ENCODE measurements at regions not wholly inside any gene's neighbourhood (a gene's known extent, or its start where the extent isn't known, plus 50 kb on each side); places are given as distances from the start of the nearest gene placed in this dataset.

DNA sequence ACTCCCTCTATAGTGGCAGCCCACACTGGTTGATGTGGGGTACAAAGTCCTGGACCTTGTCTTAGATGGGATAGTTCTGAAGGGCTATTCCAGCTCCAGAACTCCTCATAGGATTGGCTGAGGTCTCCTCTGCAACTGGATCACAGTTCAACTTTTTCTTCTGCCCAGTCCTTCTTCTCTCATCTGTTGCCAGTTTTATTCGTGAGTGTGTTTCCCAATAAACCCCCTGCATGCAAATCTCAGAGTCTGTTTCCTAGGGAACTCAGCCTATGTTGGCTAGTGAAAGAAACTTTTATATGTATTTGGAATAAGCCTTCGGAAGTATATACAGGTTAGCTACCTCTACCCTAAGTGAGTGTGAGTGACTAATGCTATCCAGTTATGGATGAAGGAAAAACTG is 823.4 kb downstream of the SLC4A3 start:
- DNase-seq (ENCODE audit: extremely low read depth in 1 of 2, low read depth in 1 of 2): no peak

DNA sequence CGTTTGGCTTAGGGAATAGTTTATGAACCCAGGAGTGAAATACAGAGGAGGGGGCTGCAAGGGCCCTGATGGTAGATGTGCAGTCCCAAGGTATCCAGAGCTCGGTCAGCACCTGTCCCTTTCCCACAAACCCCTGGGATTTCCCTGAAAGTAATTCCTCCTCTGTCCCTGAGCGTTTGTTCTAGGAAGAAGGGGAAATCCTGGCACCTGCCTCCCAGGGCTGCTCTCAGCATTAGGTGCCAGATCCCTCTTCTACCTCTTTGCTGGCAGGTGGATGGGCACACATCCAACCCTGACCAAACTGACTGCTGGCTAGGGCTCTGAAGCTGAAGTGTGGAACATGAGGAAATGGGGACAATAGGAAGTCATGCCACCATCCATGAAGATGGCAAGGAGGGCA is 824.0 kb downstream of the SLC4A3 start:
- DNase-seq (ENCODE audit: extremely low read depth in 1 of 2, low read depth in 1 of 2): no peak

DNA sequence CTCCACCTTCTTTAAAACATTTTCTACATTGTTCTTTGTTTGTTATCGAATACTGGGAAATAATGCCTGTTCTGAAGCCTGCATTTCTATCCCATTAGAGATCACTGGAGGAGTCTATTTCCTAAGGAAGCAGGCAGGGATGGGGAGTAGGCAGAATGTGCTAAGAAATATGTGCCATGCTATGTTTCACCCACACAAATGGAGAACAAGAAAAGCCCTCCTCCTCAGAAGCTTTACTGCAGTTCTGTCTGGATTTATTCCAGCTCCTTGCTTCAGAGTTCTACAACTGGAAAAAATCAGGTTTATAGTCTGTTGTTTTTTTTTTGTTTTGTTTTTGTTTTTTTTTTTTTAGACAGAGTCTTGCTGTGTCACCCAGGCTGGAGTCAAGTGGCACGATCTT is 825.1 kb downstream of the SLC4A3 start:
- DNase-seq (ENCODE audit: extremely low read depth in 1 of 2, low read depth in 1 of 2): no peak

DNA sequence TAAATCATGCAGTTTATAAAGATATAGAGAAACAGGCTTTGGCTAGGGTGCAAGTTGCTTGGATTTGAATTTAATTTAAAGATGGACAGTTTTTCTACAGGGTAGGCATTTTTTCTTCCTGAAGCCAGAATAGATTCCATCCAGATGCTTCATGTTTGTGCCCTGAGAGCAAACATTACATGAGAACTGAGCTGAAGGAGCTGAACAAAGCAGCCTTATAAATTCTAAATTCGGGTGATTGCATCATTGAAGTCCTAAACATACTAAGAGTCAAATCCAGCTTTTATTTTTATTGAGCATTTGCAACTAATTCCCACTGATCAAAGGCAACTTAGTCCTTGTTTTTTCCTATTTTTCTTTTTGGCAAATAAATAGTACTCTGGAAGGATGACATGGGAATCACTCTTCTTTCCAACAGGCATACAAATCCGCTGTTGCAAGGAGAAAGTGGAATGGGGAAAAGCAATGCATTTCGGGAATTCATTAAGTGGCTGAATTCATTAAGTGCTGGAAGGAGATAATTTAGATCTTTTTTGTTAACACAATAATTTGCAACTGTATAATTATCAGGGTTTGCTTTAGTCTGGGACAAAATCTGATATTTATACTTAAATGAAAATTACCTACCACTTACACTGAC is 828.0 kb downstream of the SLC4A3 start:
- no peak for DNase-seq (ENCODE audit: extremely low read depth in 1 of 2, low read depth in 1 of 2)

DNA sequence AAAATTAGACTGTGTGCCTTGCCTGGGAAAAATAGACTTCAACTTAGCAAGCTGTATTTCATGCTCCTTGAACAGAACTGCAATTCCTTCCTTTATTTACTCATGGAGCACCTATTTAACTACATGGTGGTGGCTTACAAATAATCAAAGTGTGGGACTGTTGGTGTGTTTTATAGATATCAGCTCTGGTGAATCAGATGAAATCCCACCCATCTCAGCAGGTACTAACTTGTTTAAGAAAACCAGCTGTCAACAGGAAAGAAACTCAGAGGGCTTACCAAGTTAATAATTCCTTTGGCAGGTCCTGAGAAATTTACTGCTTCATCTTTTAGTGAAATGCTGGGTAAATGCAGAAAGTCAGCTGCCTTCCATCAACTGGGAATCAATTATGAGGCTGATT is 830.6 kb downstream of the SLC4A3 start:
- DNase-seq (ENCODE audit: extremely low read depth in 1 of 2, low read depth in 1 of 2): no peak

DNA sequence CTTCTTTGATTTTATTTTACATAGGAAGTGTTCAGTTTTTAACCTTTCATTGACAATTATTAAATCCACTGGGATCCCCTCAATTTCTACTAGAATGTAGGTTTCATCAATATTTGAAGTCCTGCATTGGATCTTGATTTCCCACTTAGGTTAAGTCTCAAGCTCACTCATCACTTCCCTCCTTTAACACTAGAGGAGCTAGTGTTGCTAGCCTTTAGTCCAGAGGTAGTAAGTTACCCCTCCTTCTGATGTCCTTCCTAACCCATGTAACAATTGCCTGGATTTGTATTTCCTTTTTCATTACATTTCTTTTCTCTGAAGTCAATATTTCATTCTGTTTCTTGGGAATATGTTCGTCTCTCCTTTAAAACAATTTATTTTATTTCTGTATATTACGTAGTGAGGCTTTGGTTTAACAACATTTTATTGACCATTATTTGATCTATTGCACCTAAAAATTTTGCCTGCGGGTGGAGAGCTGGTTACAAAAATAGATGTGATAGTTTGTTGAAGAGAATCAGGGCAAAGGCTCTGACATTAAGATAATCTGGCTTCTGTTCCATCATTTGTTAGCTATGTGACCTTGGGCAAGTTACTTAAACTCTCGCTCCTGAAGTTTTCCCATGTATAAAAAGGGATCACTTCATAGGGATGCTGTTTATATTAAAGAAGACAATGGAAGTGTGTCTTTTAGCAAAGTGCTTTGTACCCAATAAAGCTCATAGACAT is 833.0 kb downstream of the SLC4A3 start:
- DNase-seq (ENCODE audit: extremely low read depth in 1 of 2, low read depth in 1 of 2): no peak

DNA sequence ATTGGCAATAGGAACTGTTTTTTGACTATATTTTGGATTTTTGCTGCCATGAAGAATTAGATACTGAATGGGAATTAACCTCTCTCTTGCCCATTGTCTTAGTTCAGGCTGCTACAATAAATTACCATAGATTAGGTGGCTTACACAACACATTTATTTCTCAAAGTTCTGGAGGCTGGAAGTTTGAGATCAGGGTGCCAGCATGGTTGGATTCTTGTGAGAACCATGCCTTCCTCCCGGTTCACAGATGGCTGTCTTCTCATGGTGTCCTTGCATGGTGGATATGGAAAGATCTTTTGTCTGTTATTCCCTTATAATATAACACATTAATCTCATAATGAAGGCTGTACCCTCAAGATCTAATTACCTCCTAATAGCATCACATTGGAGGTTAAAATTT is 836.4 kb downstream of the SLC4A3 start:
- DNase-seq (ENCODE audit: extremely low read depth in 1 of 2, low read depth in 1 of 2): no peak

DNA sequence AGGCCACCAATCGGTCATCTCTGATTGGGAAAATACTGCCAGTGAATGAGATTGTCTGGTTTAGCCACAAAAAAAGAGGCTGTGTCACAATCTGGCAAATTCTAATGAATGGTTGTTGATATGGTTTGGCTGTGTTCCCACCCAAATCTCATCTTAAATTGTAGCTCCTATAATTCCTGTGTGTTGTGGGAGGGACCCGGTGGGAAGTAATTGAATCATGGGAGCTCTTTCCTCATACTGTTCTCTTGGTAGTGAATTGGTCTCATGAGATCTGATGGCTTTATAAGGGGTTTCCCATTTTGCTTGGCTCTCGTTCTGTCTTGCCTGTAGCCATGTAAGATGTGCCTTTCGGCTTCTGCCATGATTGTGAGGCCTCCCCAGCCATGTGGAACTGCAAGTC is 838.3 kb downstream of the SLC4A3 start:
- DNase-seq (ENCODE audit: extremely low read depth in 1 of 2, low read depth in 1 of 2): no peak

DNA sequence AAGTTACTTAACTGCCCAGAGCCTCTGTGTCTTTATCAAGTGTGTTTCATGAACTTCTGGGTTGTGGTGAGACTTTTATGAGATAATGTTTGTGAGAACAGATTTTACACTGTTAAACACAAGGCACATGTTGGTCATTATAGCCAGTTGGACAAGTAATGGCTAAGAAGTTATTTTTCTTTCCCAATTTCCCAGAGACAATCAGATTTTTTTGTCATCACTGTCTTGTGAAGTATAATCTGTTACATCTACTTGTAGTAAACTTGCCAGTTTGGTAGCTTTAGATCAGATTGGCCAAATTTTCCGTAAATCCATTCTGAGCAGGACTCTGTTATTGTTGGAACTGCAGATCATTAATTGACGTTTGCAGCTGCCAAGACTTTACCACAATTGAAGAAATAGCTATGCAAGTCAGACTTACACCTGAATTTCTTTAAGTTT is 838.8 kb downstream of the SLC4A3 start:
- no peak for DNase-seq (ENCODE audit: extremely low read depth in 1 of 2, low read depth in 1 of 2)

DNA sequence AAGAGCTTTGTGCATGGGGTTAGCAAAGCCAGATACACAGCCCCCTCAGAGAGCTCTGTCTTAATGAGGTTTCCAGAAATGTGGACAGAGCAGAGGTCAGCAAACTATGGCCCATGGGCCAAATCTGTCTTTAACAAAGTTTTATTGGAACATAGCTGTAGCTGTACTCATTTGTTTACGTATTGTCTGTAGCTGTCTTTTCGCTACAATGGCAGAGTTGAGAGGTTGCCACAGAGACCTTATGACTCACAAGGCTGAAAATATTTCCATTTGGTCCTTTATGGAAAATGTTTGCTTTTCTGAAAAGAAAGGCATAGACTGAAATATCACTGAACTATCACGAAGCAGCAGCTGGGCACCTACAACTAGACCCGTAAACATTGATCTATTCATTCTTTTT is 841.8 kb downstream of the SLC4A3 start:
- DNase-seq (ENCODE audit: extremely low read depth in 1 of 2, low read depth in 1 of 2): no peak

DNA sequence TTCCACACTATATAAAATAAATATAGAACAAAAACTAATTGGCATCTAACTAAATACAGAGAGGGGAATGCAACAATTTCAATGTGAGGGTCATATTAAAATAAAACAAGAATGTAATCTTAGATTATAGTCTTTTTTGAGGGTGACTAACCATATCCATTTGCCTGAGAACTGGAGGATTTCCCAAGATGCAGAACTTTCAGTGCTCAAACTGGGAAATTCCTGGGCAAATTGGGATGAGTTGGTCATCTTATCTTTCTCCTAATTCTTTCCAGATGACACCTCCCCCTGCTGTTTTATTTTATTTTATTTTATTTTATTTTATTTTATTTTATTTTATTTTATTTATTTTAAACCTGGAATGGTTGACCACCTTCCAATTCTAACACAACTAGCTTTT is 846.2 kb downstream of the SLC4A3 start:
- no peak for DNase-seq (ENCODE audit: extremely low read depth in 1 of 2, low read depth in 1 of 2)

DNA sequence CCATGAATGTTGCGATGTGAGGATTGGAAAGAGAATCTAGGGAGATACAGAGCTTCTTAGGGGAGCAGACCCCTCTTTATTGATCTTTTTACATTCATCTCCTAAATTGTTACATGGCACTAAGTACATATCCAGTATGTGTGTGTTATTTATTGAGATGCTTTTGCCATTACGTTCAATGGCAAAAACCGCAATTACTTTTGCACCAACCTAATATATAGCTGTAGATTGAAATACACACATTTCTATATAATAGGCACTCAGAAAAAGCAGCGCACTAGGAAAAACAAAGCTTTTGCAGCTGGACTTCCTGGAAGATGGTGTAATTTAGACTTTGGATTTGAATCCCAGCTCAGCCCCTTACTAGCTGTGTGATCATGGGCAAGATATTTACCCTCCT is 849.4 kb downstream of the SLC4A3 start:
- DNase-seq (ENCODE audit: extremely low read depth in 1 of 2, low read depth in 1 of 2): no peak

DNA sequence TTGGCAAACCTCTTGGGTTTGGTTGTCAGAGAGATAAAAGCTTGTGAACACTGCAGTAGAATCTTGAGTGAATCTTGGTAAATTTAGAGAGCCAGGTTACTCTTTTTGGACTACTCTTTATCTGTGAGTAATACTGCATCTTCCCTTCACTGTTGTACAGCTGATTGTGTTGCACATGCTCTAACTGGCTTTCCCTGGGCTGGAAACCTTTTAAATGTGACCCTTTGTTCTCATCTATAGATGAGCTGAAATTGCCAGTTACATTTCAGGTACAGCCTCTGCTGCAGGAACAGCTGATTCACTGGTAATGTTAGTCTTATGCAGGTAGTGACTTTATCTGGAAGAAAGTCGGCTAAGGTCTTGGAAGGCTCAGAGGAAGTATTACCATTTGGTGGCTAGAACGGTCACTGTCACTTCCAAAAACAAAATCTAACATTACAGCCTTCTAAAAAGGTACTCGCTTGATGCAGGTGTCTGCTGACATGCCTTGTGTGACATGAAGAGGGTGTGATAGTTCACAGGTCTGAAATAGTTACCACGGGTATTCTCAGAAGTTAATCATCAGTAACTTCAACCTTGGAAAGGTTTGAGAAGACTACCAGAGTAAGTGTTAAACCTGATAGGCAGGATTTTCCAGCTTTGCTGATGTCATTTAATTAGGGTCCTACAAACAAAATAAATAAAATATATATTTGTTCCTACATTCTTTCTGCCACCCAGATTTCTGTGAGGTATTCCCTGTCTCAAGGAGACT is 851.1 kb downstream of the SLC4A3 start:
- no peak for DNase-seq (ENCODE audit: extremely low read depth in 1 of 2, low read depth in 1 of 2)

DNA sequence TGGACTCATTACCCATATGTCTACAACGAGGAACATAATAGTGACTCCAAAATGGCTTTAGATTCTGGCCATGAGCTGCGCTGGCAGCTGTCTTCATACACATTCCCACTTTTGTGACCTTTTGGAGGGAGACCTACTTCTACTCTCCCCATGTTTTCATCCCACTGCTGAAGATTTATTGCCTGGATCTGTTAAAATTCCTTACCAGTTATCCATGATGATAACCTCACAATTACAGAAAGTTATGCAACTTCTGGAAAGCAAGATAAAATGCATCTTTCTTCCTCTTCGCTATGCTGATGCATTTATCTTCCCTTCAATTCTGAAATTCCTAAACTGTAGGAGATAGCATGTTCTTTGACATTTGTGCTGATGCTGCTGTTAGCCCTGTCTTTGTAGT is 855.3 kb downstream of the SLC4A3 start:
- no peak for DNase-seq (ENCODE audit: extremely low read depth in 1 of 2, low read depth in 1 of 2)

DNA sequence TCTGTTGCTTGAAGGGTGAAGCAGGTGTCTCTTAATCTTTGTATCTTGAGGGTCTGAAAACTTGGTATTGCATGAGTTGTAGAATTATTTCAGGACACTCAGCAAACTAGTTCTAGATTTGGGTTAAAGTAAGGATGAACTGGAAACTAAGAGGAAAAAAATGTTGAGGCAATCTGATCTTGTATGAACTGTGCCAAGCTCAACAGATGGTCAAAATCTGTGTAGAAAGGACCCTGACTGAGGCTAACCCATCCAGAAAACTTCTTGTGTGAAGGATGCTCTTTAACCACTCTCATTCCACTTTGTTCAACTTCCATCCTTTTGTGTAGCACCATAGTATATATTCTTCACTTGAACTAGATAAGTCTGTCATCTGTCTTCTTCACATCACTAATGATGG is 861.7 kb downstream of the SLC4A3 start:
- no peak for DNase-seq (ENCODE audit: extremely low read depth in 1 of 2, low read depth in 1 of 2)

DNA sequence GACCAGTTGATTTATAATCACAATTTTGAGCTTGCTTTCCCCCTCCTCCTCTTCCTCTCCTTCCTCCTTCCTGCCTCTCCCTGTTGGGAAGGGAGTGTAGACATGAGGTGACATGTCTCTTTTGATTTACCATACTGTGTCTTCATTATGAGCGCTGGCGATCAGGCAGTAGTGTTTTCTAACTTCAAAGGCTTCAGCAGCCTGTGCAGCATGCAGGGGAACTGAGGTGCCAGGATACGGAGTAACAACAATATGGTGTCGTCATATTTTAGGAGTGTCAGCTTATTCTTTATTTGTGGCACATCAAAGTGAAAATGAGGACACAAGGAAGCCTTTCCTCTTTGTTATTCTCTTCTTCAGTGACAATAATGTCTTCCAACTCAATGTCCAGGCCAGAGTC is 864.2 kb downstream of the SLC4A3 start:
- DNase-seq (ENCODE audit: extremely low read depth in 1 of 2, low read depth in 1 of 2): no peak

DNA sequence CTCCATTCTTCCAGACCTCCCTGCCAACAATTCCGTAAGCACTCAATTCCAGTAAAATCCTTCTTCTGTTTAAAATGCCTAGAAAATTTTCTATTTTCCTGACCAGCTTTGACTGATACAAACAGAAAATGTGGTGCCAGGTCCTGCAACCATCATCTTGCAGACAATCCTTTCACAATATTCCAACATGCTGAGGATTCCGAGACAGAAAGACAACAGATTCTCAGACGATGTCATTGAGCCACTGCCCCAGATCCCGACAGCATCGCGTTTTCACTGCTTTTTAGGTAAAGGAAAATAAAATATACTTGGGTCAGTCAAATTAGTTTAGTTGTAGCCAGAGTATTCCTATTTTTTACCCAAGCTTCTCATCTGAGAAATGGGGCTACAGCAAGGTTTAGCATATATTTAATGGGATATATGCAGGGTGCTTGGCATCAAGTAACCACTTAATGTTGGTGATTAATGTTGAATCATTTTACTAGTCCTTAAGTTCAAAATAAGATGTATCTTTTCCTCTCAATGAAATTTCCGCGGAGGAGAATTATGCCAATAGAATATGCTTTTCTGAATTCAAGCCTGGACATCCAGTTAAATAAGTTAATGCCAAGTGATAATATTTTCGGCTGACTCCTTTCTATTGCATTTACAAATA is 866.6 kb downstream of the SLC4A3 start:
- DNase-seq (ENCODE audit: extremely low read depth in 1 of 2, low read depth in 1 of 2): no peak

DNA sequence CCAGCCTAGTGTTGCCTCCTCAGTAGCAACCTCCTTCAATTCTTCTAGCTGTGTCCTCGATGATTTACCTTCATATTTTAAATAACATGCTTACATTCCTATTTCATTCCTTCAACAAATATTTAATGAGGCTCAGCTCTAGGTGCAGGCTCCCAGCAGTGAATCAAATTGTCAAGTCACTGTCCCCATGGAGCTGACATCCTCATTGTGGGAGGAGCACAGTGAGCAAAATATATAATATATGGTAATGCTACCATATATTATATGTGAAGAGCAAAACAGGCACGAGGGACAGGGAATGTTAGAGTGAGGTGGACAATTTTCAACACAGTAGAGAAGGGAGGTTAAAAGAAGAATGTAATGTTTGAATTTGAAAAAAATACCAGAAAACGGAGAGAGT is 869.1 kb downstream of the SLC4A3 start:
- DNase-seq (ENCODE audit: extremely low read depth in 1 of 2, low read depth in 1 of 2): no peak

DNA sequence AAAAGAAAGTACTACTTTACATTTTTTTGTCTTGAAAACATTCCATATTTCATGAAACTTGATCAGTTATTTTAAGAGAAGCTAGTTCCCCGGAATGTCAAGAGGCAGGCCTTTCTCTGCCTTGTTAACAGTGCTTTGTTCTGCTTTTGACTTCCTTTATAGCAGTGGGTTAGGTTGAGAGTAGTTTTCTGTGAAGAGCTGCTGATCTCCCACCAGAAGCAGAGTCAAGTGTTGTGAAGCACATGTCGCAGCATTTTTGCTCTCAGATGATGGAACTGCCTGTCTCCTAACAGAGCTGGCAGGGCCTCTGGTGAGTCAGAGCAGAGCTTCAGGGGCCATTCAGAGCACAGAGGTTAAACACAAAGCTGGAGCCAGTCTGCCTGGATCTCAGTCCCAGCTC is 871.8 kb downstream of the SLC4A3 start:
- no peak for DNase-seq (ENCODE audit: extremely low read depth in 1 of 2, low read depth in 1 of 2)

DNA sequence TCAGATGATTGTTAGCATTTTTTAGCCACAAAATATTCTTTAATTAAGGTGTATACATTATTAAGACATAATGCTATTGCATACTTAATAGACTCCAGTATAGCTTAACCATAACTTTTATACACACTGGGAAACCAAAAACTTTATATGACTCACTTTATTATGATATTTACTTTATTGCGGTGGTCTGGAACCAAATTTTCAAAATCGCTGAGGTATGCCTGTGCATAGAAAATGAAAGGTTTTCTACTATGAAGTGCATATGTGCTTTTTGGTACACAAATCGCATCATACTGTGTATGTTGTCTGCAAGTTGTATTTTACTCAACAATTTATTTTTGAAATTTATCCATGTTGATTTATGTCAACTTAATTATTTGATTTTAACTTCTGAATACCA is 875.1 kb downstream of the SLC4A3 start:
- DNase-seq (ENCODE audit: extremely low read depth in 1 of 2, low read depth in 1 of 2): no peak

DNA sequence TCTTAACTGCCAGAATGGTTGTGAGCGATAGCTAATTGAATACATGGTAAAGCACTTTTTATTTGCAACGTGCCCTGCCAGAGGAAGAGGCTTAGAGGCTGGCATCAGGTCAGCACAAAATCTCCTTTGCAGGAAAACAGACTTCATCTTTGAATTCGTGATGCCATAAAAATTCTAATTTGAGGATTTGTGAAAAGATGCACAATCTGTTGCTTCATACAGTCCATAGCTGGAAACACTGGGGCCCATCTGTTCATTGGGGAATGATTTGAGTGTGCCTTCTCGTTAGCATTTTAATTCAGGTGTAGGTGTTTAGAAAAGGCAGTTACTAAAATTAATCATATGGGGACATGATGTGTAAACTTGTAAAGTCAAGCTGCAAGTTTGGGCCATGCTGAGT is 876.0 kb downstream of the SLC4A3 start:
- no peak for DNase-seq (ENCODE audit: extremely low read depth in 1 of 2, low read depth in 1 of 2)
